GM20000 (cell line): ENCODE measurements at regions not wholly inside any gene's neighbourhood (a gene's known extent, or its start where the extent isn't known, plus 50 kb on each side); places are given as distances from the start of the nearest gene placed in this dataset.

Experiments
- DNase-seq: peaks from one replicate; pipeline ENCODE4 v3.0.0; 2012; ENCODE audit warnings: low spot score
- TF ChIP-seq, protein P1 (sequence below): IDR thresholded peaks from 2 replicates; pipeline ENCODE4 v1.5.1; 2012; ENCODE audit warnings: mild to moderate bottlenecking, control low read depth; ENCODE audit errors: extremely low read depth, missing control alignments

DNA sequence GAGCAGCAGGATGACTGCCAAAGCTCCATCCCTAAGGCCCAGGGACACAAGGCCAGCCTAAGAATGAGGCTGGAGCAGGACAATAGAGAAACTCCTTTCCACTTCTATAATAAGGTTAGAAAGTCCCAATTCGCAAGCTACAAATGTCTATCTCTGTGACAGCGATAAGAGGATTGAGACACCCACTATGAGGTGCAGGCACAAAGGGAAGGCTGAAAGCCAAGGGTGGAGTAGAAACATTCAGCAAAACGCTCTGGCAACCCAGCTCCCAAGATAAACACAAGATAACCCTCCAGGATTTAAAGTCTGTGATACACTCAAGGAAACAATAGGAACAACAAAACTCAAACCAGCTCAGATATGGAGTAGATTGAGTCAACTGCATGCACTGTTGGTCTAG lies 418.0 kb upstream of the UBE2E3 start:
- TF ChIP-seq, protein P1, sequence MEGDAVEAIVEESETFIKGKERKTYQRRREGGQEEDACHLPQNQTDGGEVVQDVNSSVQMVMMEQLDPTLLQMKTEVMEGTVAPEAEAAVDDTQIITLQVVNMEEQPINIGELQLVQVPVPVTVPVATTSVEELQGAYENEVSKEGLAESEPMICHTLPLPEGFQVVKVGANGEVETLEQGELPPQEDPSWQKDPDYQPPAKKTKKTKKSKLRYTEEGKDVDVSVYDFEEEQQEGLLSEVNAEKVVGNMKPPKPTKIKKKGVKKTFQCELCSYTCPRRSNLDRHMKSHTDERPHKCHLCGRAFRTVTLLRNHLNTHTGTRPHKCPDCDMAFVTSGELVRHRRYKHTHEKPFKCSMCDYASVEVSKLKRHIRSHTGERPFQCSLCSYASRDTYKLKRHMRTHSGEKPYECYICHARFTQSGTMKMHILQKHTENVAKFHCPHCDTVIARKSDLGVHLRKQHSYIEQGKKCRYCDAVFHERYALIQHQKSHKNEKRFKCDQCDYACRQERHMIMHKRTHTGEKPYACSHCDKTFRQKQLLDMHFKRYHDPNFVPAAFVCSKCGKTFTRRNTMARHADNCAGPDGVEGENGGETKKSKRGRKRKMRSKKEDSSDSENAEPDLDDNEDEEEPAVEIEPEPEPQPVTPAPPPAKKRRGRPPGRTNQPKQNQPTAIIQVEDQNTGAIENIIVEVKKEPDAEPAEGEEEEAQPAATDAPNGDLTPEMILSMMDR: no peak
- no peak for DNase-seq

GRCh38 chr2:180559771-180560170 lies 420.6 kb upstream of the UBE2E3 start:
- no peak for DNase-seq
- TF ChIP-seq, protein P1: no peak

DNA sequence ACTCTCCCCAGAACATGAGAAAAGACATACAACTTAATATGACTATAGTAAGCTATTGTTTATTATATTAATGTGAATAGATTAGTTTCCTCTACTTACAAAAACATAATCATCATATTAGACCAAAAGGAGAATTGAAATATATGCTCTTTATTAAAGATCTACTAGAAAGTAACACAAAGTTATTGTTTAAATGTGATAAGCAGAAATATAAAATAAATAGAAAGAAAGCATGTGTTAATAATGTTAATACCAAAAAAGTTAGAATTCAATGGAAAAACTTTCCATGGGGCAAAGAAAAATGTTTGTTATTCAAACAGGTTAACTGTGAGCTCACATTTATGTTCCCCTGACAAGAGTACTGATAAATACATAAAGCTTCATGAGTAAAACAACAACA lies 421.4 kb upstream of the UBE2E3 start:
- no peak for DNase-seq
- TF ChIP-seq, protein P1: no peak

DNA sequence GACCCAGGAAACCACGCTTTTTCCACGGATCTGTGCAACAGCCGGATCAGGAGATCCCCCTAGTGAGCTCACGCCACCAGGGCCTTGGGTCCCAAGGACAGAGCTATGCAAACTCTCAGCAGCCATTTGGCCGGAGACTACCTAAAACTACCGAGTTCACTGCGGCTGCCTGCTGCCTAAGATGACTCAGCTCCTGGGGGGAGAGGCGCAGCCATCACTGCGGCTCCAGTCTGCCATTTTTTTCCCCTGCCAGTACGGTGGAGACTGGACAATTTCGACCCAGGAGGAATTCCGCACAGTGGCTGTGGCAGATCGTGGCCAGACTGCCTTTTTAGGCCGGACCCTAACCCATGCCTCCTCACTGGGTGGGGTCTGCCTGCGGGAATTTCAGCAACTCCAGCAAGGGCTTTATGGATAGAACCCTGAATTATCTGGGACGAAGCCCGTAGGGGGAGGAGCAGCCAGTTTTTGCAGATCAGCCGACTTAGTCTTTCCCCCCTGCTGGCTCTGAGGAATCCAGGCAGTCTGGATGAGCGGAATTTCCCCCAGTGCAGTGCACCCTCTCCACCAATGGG lies 424.9 kb upstream of the UBE2E3 start:
- TF ChIP-seq, protein P1: no peak
- no peak for DNase-seq

- TF ChIP-seq, protein P1: no peak
- no peak for DNase-seq
Measured at GRCh38 chr2:180554330-180554729, 426.1 kb upstream of the UBE2E3 start.

- TF ChIP-seq, protein P1: no peak
- DNase-seq: no peak
Measured at GRCh38 chr2:180553094-180553715, 427.2 kb upstream of the UBE2E3 start.

DNA sequence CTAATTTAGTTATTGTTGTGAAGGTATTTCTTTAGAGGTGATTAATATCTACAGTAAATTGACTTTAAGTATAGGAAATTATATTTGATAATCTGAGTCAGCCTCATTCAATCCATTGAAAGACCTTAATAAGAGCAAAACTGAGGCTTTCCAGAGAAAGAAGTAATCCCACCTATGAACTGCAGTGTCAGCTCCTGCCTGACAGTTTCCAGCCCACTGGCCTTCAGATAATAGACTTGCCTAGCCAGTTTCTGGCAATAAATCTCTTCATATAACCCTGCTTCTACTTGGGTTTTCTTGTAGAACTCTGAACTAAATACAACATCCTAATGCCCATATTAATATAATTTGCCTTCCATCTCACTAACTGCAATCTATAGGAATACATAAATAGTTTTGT lies 437.9 kb upstream of the UBE2E3 start:
- DNase-seq: no peak
- TF ChIP-seq, protein P1: no peak
